Omental fat pad (tissue), 3 donors: ENCODE measurements at regions not wholly inside any gene's neighbourhood (a gene's known extent, or its start where the extent isn't known, plus 50 kb on each side); places are given as distances from the start of the nearest gene placed in this dataset.

Experiments
- ATAC-seq: fragments of 150-250 bp; one replicate; pipeline ENCODE4 v1.9.1; 2016; ENCODE audit warnings: mild to moderate bottlenecking, moderate library complexity; ENCODE audit not compliant: low FRiP score
- DNase-seq: peaks from one replicate; pipeline ENCODE4 v3.0.0-alpha.2; 2019; ENCODE audit warnings: low spot score
- TF ChIP-seq, protein P1 (sequence below), 3 donors: fragments of 450-650 bp; IDR thresholded peaks; one replicate each; pipeline ENCODE4 v1.5.1; 2016 to 2017; ENCODE audit warnings: antibody characterized with exemption in 3 of 3, mild to moderate bottlenecking in 3 of 3, moderate library complexity in 2 of 3

DNA sequence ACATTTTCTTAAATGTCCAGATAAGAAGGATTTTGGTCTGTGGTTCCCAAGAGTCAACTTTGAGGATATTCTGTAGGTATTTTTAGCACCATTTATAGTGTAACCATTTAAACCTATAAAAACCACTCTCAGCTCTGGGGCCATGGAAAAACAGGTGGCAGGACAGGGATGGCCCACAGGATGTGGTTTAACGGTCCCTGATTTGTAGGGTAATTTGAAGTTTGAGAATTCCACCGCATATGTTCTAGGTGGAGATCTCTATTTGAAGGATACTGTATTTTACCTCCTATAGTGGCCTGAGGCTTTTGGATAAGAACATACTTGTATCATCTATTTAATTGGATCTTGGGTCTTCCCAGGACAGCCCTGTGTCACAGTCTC, 62.4 kb upstream of the IGLL5 start:
- ATAC-seq: no peak
- no peak for DNase-seq
- TF ChIP-seq, protein P1, sequence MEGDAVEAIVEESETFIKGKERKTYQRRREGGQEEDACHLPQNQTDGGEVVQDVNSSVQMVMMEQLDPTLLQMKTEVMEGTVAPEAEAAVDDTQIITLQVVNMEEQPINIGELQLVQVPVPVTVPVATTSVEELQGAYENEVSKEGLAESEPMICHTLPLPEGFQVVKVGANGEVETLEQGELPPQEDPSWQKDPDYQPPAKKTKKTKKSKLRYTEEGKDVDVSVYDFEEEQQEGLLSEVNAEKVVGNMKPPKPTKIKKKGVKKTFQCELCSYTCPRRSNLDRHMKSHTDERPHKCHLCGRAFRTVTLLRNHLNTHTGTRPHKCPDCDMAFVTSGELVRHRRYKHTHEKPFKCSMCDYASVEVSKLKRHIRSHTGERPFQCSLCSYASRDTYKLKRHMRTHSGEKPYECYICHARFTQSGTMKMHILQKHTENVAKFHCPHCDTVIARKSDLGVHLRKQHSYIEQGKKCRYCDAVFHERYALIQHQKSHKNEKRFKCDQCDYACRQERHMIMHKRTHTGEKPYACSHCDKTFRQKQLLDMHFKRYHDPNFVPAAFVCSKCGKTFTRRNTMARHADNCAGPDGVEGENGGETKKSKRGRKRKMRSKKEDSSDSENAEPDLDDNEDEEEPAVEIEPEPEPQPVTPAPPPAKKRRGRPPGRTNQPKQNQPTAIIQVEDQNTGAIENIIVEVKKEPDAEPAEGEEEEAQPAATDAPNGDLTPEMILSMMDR (IDR thresholded peaks at IDR 0.05): no peak

DNA sequence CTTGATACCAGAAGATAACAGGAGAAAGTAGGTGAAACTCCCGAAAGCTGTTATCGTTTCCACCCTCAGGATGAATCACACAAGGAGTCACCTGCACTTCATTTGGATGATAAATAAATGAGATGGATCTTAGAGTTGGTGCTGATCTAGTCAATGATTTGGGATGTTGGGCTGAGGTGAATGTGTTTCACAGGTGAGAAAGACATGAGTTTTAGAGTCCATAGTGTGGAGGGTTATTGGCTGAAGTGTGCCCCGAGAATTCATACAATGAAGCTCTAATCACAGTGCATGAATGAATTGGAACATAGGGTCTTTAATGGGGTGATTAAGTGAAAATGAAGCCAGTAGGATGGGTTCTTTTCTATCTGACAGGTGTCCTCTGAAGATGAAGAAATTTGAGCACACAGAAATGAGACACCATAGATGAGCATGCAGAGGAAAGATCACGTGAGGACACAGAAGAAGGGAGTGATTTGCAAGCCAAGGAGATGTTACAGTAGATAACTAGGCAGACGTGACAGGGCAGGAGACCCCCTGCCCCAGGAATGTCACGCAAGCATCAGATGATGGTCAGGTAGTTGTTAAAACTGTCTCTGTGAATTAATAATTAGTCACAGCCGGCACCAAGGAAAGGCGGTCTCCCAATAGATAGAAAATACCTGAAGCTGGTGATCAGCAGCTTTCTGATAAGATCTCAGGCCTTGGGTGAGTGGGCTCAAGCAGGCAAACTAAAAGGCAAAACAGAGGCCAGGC, 60.3 kb upstream of the IGLL5 start:
- TF ChIP-seq, protein P1 (IDR thresholded peaks at IDR 0.05): no peak
- no peak for ATAC-seq
- no peak for DNase-seq

DNA sequence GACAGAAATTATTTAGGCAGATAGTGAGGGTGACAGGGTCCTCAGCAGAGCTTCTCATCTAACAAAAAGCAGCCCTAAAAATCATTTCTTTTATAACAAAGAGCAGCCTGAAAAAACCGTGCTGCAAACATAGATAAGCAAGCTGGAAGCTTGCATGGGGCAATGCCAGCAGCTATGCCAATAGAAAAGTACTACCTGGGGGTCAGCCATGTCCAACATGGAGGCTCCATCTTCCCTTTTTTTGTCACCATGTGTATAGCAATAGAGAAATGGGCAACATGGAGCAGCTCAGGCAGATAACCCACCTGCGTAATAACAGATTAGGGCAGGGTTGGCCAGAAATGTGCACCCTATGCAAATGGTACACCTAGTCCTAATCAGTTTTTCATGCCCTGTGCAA, 57.4 kb upstream of the IGLL5 start:
- ATAC-seq (no peak), DNase-seq (no peak)
- TF ChIP-seq, protein P1 (IDR thresholded peaks at IDR 0.05): no peak

DNA sequence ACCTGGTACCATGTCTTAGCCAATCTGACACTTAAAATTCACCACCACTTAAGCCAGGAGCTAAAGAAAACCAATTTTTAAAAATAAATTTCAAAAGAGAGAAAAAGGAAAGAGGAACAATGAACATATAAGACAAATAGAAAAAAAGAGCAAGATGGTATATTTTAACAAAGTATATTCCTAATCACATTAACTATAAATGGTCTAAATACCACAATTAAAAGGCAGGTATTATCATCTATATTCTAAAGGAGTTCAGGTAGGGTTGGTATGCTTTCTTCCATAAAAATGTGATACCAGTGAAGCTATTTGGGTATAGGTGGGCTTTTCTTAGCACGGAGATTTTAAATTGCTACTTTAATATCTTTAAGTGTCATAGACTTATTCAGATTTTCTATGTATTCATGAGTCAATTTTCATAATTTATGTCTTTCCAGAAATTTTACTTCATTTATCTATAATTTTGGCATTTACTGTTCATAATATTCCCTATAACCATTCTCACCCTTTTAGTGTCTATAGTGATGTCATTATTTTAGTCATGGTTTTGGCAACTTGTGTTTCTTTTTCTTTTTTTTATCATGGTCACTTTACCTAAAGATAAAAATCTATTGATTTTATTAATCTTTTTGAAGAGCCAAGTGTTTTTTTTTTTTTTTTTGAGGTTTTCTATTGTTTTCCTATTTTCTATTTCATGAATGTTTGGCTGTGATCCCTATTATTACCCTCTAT, 56.5 kb upstream of the IGLL5 start:
- no peak for ATAC-seq
- no peak for DNase-seq
- TF ChIP-seq, protein P1 (IDR thresholded peaks at IDR 0.05): no peak

DNA sequence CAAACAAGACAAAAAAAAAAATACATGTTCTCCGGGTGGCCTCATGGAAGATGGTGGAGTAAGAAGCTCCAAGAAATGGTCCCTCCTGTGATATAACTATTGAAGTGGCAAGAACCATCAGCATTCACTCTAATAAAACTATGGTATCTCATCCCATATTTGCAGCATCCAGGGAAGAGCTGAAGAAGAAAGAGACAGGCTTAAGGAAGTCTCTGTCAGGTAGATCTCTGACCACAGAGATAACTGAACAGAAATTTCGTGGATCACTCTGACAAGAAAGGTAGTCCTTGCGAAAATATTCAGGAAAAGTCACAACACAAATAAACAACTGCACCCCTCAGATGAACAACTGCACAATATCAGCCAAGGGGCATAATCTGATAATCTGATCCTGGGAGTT, 54.6 kb upstream of the IGLL5 start:
- DNase-seq (no peak), ATAC-seq (no peak)

DNA sequence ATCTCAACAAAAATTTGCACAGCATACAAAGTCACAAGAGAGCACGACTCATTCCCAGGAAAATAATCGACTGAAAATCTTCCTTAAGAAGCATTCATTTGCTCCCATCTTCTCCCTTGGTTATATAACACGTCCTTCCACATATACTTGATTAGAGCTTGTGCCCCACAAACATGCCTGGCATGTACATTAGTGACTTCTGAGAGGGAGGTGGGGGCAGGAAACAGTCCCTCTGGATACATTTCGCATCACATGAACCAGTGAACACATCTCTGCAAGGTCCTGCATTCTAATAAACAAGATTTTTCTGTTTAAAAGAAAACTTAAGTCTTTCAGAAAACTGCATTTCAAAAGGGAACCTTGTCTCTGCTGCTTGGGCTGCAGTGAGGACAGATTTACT, 54.1 kb upstream of the IGLL5 start:
- ATAC-seq: no peak
- TF ChIP-seq, protein P1 (IDR thresholded peaks at IDR 0.05): no peak
- DNase-seq: no peak

More for the DNA sequence above, 54.6 kb upstream of the IGLL5 start:
- TF ChIP-seq, protein P1 (IDR thresholded peaks at IDR 0.05): no peak

DNA sequence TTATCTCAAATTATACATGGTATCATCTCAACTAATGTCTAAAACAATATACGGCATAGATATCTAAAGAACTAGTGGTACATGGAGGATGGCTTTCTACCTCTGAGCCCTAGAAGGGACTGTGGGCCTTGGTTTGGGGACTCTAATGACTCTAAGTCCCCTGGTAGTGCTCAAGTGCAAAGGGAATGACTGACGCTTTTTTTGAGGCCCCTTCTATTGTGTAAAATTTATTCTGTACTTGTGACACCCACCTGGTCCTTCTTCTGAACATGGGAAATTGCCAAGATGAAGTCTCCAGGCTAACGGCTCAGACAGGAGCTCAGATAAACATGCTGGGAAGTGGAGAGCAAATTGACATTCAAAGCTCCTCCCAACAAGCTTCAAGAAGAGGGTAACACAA, 53.4 kb upstream of the IGLL5 start:
- ATAC-seq (no peak), DNase-seq (no peak)
- TF ChIP-seq, protein P1 (IDR thresholded peaks at IDR 0.05): no peak
